NB4 (cell line): ENCODE measurements at regions not wholly inside any gene's neighbourhood (a gene's known extent, or its start where the extent isn't known, plus 50 kb on each side); places are given as distances from the start of the nearest gene placed in this dataset.

ENCODE experiments used
- DNase-seq: peaks from one replicate; pipeline ENCODE4 v3.0.0; 2010; ENCODE audit warnings: low read depth
- H3K4me3 ChIP-seq: one replicate; pipeline ENCODE4 v1.5.1; 2011; ENCODE audit warnings: mild to moderate bottlenecking, low read depth, low read length, moderate library complexity
- MYC ChIP-seq: IDR thresholded peaks from 2 replicates; pipeline ENCODE4 v1.6.1; 2011; ENCODE audit warnings: low read depth, low read length
- POLR2A ChIP-seq: IDR thresholded peaks from 2 replicates; pipeline ENCODE4 v1.6.1; 2011; ENCODE audit warnings: mild to moderate bottlenecking; ENCODE audit not compliant: insufficient read length; ENCODE audit errors: extremely low read depth
- TF ChIP-seq, protein P1 (sequence below): IDR thresholded peaks from 2 replicates; pipeline ENCODE4 v1.6.1; 2011; ENCODE audit warnings: low read depth, low read length
- TF ChIP-seq, protein P2 (sequence below): IDR thresholded peaks from one replicate; pipeline ENCODE4 v1.5.1; 2012; ENCODE audit warnings: low read depth, low read length

GRCh38 chr15:24862726-24863521, 91.9 kb upstream of the SNRPN start:
- no peak for DNase-seq
- TF ChIP-seq POLR2A (no peak), MYC (no peak)
- TF ChIP-seq, protein P1, sequence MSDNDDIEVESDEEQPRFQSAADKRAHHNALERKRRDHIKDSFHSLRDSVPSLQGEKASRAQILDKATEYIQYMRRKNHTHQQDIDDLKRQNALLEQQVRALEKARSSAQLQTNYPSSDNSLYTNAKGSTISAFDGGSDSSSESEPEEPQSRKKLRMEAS, result no peak
- TF ChIP-seq, protein P2, sequence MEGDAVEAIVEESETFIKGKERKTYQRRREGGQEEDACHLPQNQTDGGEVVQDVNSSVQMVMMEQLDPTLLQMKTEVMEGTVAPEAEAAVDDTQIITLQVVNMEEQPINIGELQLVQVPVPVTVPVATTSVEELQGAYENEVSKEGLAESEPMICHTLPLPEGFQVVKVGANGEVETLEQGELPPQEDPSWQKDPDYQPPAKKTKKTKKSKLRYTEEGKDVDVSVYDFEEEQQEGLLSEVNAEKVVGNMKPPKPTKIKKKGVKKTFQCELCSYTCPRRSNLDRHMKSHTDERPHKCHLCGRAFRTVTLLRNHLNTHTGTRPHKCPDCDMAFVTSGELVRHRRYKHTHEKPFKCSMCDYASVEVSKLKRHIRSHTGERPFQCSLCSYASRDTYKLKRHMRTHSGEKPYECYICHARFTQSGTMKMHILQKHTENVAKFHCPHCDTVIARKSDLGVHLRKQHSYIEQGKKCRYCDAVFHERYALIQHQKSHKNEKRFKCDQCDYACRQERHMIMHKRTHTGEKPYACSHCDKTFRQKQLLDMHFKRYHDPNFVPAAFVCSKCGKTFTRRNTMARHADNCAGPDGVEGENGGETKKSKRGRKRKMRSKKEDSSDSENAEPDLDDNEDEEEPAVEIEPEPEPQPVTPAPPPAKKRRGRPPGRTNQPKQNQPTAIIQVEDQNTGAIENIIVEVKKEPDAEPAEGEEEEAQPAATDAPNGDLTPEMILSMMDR, result no peak
- no peak overlapping the region for H3K4me3 ChIP-seq

DNA sequence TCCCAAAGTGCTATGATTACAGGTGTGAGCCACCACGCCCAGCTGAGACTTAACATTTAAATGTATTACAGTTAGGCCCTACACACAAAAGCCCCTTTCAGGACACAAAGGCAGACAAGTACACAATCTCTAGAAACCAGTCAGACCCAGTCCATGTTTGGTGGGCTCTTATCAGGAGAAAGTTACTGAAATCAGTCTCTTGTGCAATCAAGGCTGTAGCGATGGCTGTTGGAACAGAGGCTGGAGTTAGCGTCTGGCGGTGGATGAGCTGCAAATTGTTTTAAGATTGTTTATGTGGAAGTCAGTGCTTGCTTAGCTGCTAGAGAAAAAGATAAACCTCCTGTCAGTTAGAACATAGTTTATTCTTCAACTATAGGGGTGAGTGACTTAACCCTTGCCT, 89.5 kb upstream of the SNRPN start:
- no peak for DNase-seq
- TF ChIP-seq, protein P2, result no peak
- TF ChIP-seq POLR2A (no peak), MYC (no peak)
- TF ChIP-seq, protein P1, result no peak
- no peak overlapping the region for H3K4me3 ChIP-seq

DNA sequence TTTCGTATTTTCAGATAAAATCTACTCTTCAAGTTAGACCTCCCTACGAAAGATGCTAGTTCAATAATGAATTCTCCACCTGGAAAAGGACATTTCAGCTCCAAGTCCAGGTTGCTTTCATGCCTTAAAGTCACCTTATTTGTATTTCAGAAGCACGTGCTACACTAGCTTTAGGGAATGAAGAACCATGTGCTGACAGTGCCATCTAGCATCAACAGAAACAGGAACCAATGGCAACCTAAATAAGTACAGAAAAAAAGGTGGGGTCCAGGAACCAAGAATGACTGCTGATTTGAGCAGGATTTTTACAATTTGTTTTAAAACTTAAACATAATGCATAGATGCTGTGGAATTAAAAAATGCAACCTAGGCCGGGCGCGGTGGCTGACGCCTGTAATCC, 77.6 kb upstream of the SNRPN start:
- DNase-seq, result peak; percentile 2
- TF ChIP-seq, protein P1, result peak; percentile 89
- TF ChIP-seq, protein P2, result no peak
- no peak for TF ChIP-seq MYC
- no peak for TF ChIP-seq POLR2A
- H3K4me3 ChIP-seq, result no peak overlapping the region

GRCh38 chr15:24878153-24878552, 76.6 kb upstream of the SNRPN start:
- TF ChIP-seq, protein P2, result no peak
- no peak for TF ChIP-seq POLR2A
- TF ChIP-seq, protein P1, result no peak
- TF ChIP-seq MYC, result no peak
- no peak for DNase-seq
- no peak overlapping the region for H3K4me3 ChIP-seq

- no peak for DNase-seq
Observed at GRCh38 chr15:24879492-24879891, 75.3 kb upstream of the SNRPN start.

More at GRCh38 chr15:24879492-24879891, 75.3 kb upstream of the SNRPN start:
- TF ChIP-seq, protein P2, result no peak
- TF ChIP-seq MYC (no peak), POLR2A (no peak)
- TF ChIP-seq, protein P1, result no peak
- H3K4me3 ChIP-seq, result no peak overlapping the region
